A172 (cell line): ENCODE measurements at regions not wholly inside any gene's neighbourhood (a gene's known extent, or its start where the extent isn't known, plus 50 kb on each side); places are given as distances from the start of the nearest gene placed in this dataset.

Source experiments
- DNase-seq: peaks from one replicate; pipeline ENCODE4 v3.0.0-alpha.2; 2015; ENCODE audit warnings: low spot score

DNA sequence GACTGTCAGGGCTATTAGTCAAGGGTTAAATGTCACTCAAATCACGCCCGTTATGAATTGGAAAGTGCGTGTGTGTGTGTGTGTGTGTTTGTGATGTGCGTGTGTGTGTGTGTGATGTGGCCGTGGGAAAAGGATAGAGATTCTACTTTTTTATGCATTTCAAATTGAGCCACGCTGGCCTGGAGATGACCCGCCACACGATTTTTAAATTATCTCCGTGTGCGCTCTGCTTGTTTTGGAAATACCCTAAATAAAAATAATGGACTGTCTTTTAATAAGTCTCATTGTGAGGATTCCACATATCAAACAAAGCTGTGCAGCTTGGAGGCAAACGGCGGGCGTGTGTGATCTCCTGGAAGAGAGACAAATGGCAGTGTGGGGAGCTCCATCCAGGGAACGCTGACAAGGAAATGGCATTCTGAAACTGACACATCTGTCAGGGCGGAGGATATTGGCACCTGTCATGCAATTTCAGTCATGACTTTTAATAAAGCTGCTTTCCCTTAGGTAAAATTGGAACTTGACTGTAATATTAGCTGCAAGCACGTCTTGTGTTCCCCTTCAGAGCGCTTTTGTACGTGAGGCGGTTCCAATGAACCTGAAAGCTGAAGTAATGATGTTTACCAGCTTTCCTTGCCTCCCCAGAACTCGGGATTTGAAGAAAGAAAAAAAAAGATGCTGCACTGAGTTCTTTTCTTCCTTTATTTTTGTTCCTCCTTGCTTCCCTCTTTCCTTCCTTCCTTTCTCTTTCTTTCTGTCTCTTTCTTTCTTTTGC lies 381.8 kb upstream of the SMIM21 start:
- no peak for DNase-seq

DNA sequence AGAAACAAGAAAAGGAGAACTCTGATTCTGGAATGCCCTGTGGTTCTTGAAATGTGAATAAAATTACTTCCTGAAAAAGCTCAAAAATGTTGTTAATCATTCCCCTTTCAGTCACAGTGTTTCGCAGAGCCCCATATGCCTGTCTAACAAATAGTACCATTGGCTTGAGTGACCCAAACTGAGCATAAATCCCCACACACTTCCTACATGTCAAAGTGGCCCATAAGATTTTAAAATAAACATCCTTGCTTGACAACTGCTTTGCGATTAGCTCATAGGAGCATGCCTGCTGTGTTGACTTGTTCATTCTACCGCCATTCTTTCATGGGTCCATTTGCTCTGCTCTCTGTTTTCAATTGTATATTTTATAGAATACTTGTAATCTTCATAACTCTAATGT lies 377.8 kb upstream of the SMIM21 start:
- DNase-seq = no peak

DNA sequence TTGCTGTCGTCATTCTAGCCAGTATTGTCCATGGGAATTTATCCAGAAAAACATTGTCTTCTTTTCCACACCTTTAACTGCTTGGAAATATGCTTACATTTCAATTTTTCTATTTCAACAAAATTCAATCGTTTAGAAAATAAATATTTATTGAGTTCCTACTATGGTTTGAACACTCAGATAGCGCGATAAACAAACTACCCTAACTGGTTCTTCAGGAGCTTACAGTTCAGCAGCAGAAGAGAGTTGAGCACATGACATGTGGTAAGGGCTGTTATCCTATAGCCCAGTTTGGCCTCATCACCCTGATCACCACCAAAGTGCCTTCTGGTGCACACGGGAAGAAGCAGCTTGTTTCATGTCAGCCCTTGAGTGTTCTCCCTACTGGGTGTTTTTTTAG lies 375.2 kb upstream of the SMIM21 start:
- DNase-seq = no peak

DNA sequence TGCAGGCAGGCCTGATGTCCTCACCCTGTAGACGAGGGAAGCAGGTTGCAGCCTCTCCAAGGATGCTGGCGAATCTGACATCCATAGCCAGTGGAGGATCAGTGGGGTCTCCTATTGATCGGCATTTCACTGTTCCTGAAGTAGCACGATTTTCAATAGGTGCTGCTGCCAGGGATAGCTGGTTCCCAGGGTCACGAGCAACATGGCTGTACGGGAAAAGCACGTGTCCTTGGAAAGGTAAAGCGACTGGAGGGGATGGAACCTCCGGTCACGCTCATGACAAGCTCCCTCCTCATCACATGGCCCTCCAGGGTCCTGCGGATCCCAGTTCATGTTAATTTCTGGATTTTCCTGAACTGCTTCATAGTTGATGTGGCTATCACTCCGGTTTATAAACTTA lies 373.7 kb upstream of the SMIM21 start:
- no peak for DNase-seq

DNA sequence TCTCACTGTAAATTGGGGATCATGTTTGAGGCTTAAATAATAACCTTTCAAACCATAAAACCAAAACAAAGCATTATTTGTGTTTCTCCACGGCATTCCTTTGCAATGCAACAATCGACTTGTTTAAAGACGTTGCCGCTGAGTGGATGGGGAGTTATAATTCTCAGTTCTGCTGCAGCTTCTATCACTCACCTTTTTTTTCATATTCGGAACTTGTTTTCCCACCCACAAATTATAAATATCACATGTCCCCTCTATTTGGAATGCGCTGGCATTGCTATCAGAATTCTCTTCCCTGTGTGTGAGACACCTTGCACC lies 372.8 kb upstream of the SMIM21 start:
- DNase-seq = no peak

DNA sequence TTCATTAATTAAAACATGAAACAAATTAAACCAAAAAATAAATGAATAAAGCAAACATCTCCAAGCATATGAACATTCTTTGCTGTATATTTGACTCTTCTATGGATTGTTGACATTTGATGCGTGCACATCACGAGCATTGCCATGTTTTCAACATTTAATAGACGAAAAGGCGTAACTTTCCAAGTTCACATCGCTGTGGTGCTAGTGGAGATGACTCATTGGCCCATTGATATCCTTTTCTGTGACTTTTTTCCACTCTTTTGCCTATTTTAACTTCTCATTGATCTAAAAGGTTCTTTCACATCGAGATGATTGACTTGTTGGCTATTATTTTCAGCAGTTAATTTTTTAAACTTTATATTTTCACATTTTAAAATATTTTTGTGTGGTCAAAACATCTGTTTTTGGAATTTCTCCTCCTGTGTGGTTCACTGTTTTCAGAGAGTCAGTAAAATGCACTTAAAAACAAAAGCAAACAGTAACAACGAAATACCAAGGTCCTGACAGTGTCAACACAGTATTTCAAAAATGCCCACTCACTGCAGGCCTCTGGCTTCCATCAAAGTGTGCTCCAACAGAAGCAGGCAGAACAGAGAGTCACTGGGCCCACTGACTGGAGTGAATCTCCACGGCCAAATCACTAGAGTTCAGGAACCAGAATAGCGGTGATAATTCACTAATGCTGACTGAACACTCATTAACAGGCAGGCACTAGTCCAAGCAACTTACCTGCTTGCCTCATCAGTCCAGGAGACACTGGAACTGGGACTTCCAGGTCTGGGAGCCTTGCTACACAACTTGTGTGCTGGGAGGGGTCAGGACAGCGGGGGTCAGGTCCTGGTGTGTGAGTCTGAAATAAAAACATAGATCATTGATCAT lies 372.2 kb upstream of the SMIM21 start:
- DNase-seq = no peak

DNA sequence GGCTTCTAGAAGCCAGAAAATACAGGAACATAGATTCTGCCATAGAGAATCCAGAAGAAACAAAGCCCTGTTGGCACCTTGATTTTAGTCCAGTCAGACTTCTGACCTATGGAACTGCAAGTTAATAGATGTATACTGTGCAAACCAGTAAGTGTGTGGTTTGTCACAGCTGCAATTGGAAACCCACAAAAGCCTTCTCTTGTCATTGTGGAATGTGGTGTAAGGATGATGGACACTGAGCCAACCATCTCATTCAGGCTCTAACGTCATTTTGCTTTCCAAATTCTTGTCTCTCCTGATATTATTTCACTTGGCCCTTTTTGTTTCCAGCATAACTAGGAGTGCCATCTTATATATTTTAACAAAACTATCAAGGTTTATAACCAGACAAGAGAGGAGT lies 369.5 kb upstream of the SMIM21 start:
- no peak for DNase-seq

DNA sequence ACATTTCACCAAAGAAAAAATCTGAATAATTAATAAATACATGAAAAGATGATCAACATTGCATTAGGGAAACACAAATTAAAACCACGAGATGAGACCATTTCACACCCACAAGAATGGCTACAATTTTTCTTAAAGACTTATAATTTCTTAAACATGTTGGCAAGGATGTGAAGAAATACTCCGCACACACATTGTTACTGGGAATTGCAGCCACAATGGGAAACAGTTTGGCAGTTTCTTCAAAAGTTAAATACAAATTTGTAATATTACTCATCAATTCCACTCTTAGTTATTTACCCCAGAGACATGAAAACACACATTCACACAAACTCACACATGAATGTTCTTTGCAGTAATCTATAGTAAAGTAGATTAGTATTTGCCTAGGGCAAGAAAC lies 363.3 kb upstream of the SMIM21 start:
- no peak for DNase-seq

DNA sequence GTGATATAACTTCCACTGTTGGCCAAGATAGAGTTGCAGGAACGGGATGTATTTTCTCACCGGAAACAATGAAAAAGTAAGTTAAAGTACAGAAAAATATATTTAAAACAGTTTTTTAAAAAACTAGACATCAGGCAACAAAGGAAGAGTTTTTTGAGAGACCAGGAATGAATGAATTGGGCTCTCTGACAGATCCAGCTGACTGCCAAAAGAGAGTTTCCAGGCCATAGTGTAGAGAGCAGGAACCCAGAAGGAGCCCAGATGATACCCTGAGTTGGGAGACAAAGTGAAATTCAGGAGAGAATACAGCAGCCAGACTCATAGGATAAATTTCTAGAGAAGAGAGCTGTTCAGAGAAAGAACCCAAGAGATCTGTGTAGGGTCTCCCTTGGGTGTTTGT lies 362.6 kb upstream of the SMIM21 start:
- DNase-seq = no peak

DNA sequence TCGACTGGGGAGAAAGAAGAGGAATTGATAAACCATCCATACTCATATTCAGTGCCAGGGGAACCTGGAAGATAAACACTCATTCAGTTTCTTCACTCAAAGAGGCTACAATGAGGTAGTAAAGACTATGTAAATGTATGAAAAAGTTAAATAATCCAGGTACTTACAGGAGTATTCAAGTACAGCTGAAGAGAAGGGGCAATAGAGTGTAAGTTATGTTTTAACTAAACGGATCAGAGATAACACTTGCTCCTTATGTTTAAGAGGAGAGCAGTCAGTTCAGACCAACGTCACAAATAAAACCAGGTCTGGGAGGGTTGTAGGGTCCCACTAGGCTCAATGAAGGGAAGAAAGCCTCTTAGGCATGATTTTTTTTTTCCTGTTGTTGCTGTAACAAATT lies 358.3 kb upstream of the SMIM21 start:
- DNase-seq = no peak

DNA sequence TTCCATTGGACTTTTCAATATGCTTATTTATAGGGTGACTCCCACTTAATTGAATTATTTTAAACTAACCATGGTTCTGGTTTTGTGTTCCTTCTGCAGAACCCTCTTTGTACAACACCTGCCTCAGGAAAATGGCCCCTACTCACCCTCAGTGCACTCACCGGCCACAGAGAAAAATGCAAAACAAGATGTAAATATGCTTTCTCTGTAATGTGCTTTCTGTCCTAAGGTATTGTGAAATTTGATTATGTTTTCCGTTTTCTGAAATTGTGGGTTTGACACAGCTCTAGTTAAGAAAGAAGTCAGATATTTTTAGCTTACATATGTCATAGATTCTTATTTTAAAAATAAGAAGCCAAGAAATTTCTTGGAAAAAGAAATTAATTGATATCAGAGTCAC lies 357.7 kb upstream of the SMIM21 start:
- DNase-seq = no peak

DNA sequence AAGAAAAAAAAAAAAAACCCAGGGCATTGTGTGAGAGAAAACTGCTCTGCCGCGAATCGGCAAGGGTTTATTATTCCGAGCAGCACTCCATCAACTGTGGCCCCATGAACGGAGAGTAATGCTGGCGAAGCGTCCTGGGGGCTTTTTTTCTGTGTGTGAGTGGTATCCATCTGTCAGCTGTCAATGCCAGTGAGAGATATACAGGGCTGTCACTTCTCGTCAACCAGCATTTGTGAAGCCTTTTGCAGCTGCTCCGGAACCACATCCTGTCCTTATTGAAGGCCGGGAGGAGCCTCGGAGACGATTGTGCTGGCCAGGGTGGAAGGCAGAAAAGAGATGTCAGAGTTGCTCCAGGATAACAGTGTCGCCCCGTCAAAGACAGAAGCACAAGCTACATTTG lies 356.9 kb upstream of the SMIM21 start:
- no peak for DNase-seq

DNA sequence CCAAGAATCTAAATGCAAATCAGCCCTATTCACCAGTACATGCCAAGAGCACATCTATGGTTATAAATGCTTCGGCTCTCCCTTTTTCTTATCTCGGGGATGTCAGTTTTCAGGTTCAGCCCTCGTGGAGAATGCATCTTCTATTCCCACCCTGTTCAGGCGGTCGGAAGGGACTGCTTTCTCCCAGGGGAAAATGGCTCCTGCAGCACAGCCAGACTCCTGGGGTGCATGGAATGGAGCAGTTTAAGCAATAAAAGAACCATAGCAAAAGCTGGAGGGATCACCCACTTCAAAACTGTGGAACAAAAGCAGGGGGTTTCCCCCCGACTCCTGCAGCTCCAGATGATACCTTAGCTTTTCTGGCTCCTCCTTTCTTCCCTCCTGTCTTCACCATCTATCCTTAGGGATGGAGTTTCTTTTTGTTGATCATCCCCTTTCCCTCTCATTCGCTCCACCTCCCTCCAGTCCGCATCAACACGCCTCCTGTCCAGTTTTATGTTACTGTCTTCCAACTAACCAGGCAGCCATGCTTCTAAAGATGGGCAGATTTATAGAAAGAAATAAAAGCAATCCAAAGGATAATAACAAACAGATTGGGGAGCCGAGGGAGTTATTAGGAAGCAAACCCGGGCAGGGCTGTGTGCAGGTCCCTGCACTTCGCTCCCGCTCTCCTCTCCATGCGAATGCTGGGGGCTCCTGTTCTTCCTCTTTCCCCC lies 356.2 kb upstream of the SMIM21 start:
- DNase-seq = no peak

DNA sequence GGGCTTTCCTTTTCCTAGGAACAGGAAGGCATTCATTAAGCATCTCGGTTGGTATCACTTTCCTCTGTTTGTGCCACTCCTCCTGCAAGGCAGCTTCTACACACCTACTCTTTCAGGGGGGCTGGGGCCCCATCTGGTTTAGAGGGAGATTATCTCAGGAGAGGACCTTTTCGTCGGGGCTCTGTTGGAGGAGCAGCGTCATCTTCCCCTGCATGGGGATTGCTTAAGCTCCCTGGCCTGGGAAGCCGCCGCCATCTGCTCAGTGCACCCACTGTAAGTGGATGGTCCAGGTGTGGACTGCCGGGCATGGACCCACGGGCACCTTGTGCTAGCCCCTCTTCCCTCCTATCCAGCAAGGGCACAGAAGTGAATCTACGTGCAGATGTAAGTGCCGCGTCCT lies 355.3 kb upstream of the SMIM21 start:
- DNase-seq = no peak

DNA sequence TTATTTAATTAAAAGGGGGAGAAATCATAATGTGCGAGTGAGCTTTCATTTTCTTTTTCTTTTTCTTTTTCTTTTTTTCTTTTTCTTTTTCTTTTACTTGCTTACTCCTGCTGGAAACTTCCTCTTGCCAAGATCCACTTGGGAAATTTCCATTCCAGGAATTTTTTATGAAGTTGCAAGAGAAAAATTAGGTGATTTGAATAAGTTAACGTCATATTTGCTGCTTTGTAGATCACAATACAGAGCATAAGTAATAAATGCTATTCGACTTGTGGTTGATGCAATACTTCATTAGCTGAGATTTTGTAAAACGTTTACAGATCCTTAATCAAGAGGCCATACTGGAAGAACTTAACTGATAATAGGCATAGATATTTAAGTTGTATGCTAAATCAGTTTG lies 354.7 kb upstream of the SMIM21 start:
- no peak for DNase-seq

DNA sequence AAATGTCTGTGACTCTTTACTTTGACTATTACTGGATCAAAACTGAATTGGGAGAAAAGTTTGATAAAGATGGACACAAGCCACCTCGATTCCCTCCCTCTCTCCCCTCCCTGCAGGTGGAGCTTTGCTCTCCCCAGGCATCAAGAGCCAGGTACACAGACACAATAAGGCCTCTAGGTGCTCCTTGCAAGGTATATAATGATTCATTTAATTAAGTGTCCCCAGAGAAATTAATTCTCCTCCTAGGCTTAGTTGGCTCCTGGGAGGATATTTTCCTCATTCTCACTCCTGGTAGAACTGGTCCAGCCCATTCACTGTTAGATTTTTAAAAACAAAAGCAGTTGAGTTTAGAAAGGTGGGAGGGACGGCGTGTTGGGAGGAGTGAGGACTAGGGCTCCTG lies 352.4 kb upstream of the SMIM21 start:
- DNase-seq = no peak

DNA sequence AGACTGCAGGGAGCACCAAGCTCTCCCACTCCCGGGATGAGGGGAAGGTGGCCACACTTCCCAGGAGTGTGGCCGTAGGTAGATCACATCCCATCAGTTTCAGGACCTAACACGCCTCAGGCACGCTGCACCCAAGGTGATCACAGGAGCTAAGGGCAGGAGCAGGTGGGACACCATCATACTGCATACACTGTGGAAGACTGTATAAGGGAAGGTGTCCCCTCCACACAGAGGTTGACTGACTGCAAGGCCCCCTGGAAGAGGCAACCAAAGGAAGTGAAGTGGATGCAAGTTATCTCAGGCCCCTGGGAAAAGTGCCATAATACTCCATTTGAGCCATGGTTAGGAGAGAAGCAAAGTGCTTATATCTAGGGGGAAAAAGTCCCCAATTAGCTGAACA lies 351.9 kb upstream of the SMIM21 start:
- DNase-seq = no peak

DNA sequence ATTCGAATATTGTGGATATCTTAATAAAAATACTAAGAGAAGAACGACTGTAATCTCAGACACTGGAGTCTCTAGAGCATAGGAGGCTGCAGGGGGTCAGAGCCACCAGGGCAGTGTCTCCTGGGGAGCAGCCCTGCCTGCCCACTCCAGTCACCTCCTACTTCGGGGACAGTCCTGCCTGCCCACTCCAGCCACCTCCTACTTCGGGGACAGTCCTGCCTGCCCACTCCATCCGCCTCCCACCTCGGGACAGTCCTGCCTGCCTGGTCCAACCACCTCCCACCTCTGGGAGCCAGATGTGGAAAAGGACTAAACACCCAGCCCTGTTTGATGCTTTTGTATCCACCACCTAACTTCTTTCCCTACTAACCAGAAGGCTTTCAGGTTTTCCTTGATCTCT lies 350.1 kb upstream of the SMIM21 start:
- no peak for DNase-seq

DNA sequence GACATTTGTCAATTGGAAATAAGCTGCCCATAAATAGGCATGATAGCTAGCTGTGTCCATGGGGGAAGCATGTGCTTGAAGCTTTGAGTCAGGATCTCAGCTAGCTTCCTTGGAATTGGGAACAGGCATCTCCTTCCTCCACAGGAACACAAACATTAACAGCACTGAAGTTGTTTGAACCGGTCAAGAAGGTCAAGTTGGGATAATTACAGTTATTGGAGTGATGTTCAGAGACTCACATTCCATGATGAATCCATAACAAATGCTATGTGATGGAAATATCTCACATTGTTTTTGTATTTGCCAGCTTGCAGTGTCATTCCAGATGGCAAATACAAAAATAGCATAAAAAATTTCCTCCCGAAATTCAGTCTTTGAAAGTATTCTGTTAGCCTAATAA lies 347.6 kb upstream of the SMIM21 start:
- DNase-seq = no peak

DNA sequence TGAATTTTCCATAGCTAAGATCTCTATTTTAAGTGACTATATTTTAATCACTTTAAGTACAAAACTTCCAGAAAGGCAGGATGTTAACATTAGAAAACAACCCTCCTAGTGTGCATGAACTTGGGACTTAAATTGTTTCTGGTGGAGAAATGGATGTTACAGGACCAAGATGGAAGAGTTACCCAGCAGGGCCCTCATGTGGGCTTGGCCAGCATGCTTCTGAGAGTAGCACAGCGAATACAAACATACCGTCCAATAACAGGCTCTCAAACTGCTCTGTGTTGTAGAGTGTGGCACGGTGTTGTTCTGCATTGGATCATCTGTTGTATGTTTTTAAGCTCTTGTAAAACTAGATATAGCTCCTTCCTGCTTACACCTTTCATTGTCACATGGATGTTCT lies 346.1 kb upstream of the SMIM21 start:
- no peak for DNase-seq

DNA sequence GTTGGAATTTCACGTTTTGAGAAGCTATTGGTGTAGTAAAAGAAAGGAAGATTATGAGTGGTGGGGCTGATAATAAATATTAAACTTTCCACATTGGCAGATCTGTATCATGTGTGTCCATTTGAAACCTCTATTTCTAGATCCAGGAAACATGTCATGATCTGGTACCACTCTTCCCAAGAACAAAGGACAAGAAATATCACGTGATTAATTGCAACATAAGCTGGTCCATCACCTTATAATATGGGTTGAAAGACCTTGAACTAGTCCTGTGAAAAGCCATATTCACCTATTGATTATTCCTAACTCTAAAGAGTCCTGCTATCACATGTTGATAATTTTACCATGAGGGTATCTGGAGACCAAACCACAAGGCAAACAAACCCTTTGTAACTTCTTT lies 335.3 kb upstream of the SMIM21 start:
- DNase-seq = no peak

DNA sequence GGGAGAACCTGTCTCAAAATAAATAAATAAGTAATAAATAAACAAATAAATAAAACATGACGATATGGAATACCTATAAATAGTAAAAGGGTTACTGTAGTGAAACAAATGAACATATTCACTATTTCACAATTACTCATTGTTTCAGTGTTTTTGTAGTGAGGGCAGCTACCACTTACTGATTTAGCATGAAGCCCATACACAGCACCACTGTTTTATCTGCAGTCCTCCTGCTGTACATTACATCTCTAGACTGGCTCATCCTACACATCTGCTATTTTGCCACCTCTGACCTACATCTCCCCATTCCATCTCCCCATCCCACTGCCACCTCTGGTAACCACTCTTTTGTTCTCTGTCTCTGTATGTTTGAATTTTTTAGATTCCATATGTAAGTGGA lies 332.7 kb upstream of the SMIM21 start:
- DNase-seq = no peak

DNA sequence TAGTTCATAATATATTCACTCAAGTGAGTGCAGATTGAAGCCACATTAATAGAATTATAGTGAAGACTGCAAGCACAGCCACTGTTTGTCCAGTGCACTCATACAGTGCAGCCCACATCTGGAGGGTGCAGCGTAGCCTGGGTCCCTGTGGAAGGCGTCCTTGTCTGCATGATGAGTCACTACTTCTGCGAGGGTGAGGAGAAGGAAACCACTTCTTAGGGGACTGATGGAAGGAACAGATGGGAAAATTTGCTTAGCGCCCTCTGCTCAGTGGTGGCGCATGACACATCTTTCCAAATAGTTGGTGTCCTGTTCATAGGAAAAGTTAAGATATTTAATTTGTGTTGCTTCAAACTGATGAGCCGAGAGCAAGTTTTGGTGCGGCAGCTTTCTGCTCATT lies 330.4 kb upstream of the SMIM21 start:
- DNase-seq = peak; percentile 5
